Glutamatergic neuron (in vitro differentiated cells): ENCODE measurements at regions not wholly inside any gene's neighbourhood (a gene's known extent, or its start where the extent isn't known, plus 50 kb on each side); places are given as distances from the start of the nearest gene placed in this dataset.

Experiments
- DNase-seq: peaks from one replicate; pipeline ENCODE4 v3.0.0; 2022
- H3K27ac Mint-ChIP-seq: one replicate; pipeline ENCODE4 v1.8.0; 2020; ENCODE audit warnings: mild to moderate bottlenecking, mixed read lengths, inconsistent platforms; ENCODE audit not compliant: unreplicated experiment
- H3K27me3 Mint-ChIP-seq: one replicate; pipeline ENCODE4 v1.8.0; 2020; ENCODE audit warnings: mild to moderate bottlenecking, moderate library complexity, mixed read lengths, inconsistent platforms; ENCODE audit not compliant: unreplicated experiment
- H3K36me3 Mint-ChIP-seq: one replicate; pipeline ENCODE4 v1.8.0; 2020; ENCODE audit warnings: mild to moderate bottlenecking, mixed read lengths, inconsistent platforms; ENCODE audit not compliant: unreplicated experiment
- H3K4me1 Mint-ChIP-seq: one replicate; pipeline ENCODE4 v1.8.0; 2020; ENCODE audit warnings: mild to moderate bottlenecking, low read depth, mixed read lengths, inconsistent platforms; ENCODE audit not compliant: unreplicated experiment
- H3K4me3 Mint-ChIP-seq: one replicate; pipeline ENCODE4 v1.8.0; 2020; ENCODE audit warnings: mild to moderate bottlenecking, mixed read lengths, inconsistent platforms; ENCODE audit not compliant: unreplicated experiment
- H3K9me3 Mint-ChIP-seq: one replicate; pipeline ENCODE4 v1.8.0; 2020; ENCODE audit warnings: mild to moderate bottlenecking, moderate library complexity, mixed read lengths, inconsistent platforms; ENCODE audit not compliant: unreplicated experiment
- TF ChIP-seq, protein P1 (sequence below): fragments of 200-600 bp; sonication (generic); IDR thresholded peaks from one replicate; pipeline ENCODE4 v1.5.0; 2021; ENCODE audit not compliant: partially characterized antibody, unreplicated experiment

DNA sequence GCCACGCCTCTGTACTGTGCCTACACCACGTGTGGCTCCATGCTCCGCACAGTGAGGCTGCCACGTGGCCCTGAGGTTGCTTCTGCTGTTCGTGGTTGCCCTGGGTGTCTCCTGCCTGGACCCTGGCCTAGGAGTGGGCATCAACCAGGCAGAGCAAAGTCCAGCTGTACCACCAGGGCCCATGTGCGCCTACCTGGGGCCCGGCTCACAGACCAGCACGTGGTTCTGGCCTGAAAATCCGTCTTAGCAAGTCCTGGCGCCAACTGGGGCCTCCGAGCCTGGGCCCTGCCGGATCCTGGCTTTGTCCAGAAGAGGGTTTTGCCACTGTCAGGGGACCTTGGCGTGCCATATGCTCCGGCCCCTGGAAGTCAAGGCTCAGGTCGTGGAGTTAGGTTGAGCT, 107.1 kb upstream of the TTC34 start:
- Mint-ChIP-seq H3K9me3 (no peaks in the 10 kb centered on the region), H3K4me1 (peaks cover 2% of the 10 kb centered on the region), H3K4me3 (no peak overlapping the region), H3K27me3 (peaks cover 2% of the 10 kb centered on the region), H3K27ac (no peak overlapping the region), H3K36me3 (no peaks in the 10 kb centered on the region)
- TF ChIP-seq, protein P1, sequence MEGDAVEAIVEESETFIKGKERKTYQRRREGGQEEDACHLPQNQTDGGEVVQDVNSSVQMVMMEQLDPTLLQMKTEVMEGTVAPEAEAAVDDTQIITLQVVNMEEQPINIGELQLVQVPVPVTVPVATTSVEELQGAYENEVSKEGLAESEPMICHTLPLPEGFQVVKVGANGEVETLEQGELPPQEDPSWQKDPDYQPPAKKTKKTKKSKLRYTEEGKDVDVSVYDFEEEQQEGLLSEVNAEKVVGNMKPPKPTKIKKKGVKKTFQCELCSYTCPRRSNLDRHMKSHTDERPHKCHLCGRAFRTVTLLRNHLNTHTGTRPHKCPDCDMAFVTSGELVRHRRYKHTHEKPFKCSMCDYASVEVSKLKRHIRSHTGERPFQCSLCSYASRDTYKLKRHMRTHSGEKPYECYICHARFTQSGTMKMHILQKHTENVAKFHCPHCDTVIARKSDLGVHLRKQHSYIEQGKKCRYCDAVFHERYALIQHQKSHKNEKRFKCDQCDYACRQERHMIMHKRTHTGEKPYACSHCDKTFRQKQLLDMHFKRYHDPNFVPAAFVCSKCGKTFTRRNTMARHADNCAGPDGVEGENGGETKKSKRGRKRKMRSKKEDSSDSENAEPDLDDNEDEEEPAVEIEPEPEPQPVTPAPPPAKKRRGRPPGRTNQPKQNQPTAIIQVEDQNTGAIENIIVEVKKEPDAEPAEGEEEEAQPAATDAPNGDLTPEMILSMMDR = no peak
- DNase-seq = no peak

DNA sequence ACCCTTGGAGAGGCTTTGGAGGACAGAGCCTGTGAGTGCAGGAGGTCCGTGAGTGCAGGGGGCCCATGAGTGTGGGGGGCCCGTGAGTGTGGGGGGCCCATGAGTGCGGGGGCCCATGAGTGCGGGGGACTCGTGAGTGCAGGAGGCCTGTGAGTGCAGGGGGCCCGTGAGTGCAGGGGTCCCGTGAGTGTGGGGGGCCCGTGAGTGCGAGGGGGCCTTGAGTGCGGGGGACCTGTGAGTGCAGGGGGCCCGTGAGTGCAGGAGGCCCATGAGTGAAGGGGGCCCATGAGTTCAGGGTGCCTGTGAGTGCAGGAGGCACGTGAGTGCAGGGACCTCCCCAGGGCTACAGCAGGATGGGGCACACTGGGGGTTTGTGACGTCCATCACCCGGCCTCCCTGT, 108.3 kb upstream of the TTC34 start:
- Mint-ChIP-seq H3K27me3 (peaks cover 2% of the 10 kb centered on the region), H3K4me3 (no peak overlapping the region), H3K4me1 (peaks cover 4% of the 10 kb centered on the region), H3K9me3 (no peaks in the 10 kb centered on the region), H3K36me3 (no peaks in the 10 kb centered on the region), H3K27ac (no peak overlapping the region)
- DNase-seq = no peak
- TF ChIP-seq, protein P1 = no peak

DNA sequence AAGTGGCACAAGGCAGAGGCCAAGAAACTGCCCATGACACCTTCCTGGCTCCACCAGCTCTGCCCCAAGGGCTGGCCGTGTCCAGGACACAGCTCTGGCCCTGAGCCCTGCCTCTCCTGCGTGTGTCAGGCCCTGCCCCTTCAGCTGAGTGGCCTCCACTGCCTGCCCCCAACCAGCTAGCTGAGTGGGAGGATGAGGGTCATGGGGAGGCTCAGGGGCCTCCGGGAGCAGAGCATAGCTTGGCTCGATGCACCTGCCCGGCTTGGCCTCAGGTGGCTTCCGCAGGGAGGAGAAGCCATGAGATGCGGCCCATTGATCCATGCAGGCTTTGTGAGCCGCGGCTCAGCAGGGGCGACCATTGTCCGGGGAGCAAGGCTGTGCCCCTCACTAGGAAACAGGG, 108.7 kb upstream of the TTC34 start:
- no peak for DNase-seq
- H3K4me3 Mint-ChIP-seq = no peak overlapping the region
- H3K4me1 Mint-ChIP-seq = peaks cover 4% of the 10 kb centered on the region
- TF ChIP-seq, protein P1 = no peak
- peaks cover 2% of the 10 kb centered on the region for H3K27me3 Mint-ChIP-seq
- no peaks in the 10 kb centered on the region for H3K36me3 Mint-ChIP-seq
- H3K9me3 Mint-ChIP-seq = no peaks in the 10 kb centered on the region
- no peak overlapping the region for H3K27ac Mint-ChIP-seq

DNA sequence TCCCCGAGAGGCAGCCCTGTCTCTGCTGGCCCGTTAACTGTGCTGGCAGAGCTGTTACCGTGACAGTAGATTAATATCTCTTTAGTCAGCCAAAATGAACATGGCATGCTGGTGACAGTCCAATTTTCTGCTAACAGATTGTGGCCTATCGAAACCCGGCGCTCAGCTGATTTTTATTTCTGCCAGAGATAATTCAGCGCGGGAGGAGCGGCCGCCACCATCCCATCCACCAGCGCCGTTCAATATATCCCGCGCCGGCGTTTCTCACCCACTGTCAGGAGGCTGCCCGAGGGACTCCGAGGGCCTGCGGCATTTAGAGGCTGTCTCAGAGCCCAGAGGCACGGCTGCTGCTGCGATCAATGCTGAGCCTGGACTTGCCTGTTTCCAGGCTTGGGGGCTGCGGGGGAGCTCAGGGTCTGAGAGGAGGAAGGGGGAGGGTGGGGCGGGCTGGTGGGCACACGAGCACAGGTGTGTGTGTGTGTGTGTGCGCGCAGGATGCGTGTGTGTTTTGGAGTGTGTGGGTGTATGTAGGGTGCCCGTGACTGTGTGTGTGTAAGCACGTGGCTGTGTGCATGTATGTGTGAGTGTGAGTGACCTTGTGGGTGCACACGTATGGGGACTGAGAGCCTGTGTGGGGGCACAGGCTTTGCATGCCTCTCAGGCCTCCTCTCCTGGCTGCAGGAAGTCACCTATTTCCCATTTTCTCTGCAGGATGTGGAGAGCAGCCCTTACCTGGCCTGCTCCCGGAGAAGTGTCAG, 109.7 kb upstream of the ACTRT2 start:
- Mint-ChIP-seq H3K4me1 (peaks cover 2% of the 10 kb centered on the region), H3K36me3 (no peaks in the 10 kb centered on the region), H3K27ac (no peak overlapping the region), H3K9me3 (peaks cover 2% of the 10 kb centered on the region), H3K27me3 (peaks cover 4% of the 10 kb centered on the region), H3K4me3 (no peak overlapping the region)
- TF ChIP-seq, protein P1 = no peak
- no peak for DNase-seq

DNA sequence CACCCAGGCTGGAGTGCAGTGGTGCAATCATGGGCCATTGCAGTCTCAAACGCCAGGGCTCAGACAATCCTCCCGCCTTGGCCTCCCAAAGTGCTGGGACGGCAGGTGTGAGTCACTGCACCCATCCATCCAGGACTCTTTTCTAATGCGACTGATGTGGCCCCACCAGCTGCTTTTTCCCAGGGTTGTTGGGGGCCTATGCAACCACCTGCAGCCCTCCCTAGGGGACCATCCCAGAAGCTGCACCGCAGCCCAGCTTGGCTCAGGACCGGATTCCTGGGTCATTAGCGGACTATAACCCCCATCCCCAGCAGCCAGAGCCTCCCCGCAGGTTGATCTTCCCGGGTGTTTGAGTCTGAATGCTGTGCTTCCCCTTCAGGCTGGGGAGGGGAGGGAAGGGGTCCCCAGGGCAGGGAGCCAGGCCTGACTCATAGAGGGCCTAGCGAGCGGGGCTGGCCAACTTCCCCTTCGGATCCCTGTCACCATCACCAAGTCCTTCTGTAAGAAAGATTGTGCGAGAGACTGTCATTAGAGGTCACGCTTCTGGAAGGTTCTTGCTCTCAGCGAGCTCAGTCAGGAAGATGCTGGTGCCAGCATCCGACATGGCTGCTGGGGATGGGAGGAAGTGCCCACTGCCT, 108.7 kb upstream of the ACTRT2 start:
- H3K4me1 Mint-ChIP-seq = peaks cover 3% of the 10 kb centered on the region
- H3K27ac Mint-ChIP-seq = no peak overlapping the region
- H3K4me3 Mint-ChIP-seq = no peak overlapping the region
- DNase-seq = no peak
- H3K27me3 Mint-ChIP-seq = peaks cover 6% of the 10 kb centered on the region
- H3K36me3 Mint-ChIP-seq = no peaks in the 10 kb centered on the region
- peaks cover 3% of the 10 kb centered on the region for H3K9me3 Mint-ChIP-seq
- TF ChIP-seq, protein P1 = no peak
